OCI-LY7 (cell line): ENCODE measurements at regions not wholly inside any gene's neighbourhood (a gene's known extent, or its start where the extent isn't known, plus 50 kb on each side); places are given as distances from the start of the nearest gene placed in this dataset.

Experiments used
- BruUV-seq: library from RNA; stranded (reverse); fragments of 400-500 nt; replicated peaks from 2 replicates; lab custom pipeline; 2021; lab: Mats Ljungman, UMichigan
- CTCF ChIA-PET: fragments of 300-600 bp; sonication (Branson Sonifier 250); formaldehyde crosslinking; loops from one replicate; lab custom pipeline; 2022; ENCODE audit warnings: antibody characterized with exemption; ENCODE audit not compliant: unreplicated experiment; lab: Charles Lee
- POLR2A ChIA-PET: fragments of 300-600 bp; sonication (Branson Sonifier 250); formaldehyde crosslinking; loops from one replicate; lab custom pipeline; 2022; ENCODE audit warnings: antibody characterized with exemption; lab: Charles Lee
- DNase-seq: peaks from one replicate; pipeline ENCODE4 v3.0.0-alpha.2; 2015; ENCODE audit warnings: low spot score
- H2AFZ ChIP-seq: fragments of 200-600 bp; sonication (generic), shearing (Covaris generic); 2 replicates; pipeline ENCODE4 v1.6.1; 2014; ENCODE audit warnings: mild to moderate bottlenecking, antibody characterized with exemption, low read length, moderate library complexity
- H3K27ac ChIP-seq: fragments of 200-600 bp; sonication (generic); 2 replicates; pipeline ENCODE4 v1.5.1; 2014; ENCODE audit warnings: mixed run types, low read depth, mild to moderate bottlenecking, moderate library complexity, low read length, inconsistent platforms; ENCODE audit not compliant: poor library complexity, severe bottlenecking
- H3K36me3 ChIP-seq: fragments of 200-600 bp; sonication (generic); 2 replicates; pipeline ENCODE4 v1.6.1; 2014; ENCODE audit warnings: mild to moderate bottlenecking, antibody characterized with exemption, low read length, moderate library complexity, mixed read lengths; ENCODE audit not compliant: insufficient read depth
- H3K4me1 ChIP-seq: fragments of 200-600 bp; sonication (generic); 2 replicates; pipeline ENCODE4 v1.5.1; 2014; ENCODE audit warnings: mild to moderate bottlenecking, low read length; ENCODE audit not compliant: insufficient read depth, poor library complexity, severe bottlenecking
- H3K4me2 ChIP-seq: fragments of 200-600 bp; sonication (generic); 2 replicates; pipeline ENCODE4 v1.6.1; 2014; ENCODE audit warnings: mild to moderate bottlenecking, low read length
- H3K4me3 ChIP-seq: fragments of 200-600 bp; sonication (generic); 2 replicates; pipeline ENCODE4 v1.5.1; 2014; ENCODE audit warnings: mild to moderate bottlenecking, low read depth, low read length; ENCODE audit not compliant: poor library complexity, severe bottlenecking
- H3K79me2 ChIP-seq: fragments of 200-600 bp; sonication (generic); 2 replicates; pipeline ENCODE4 v1.6.1; 2016; ENCODE audit warnings: low read depth, mild to moderate bottlenecking, low read length, moderate library complexity, mixed read lengths; ENCODE audit not compliant: insufficient read depth
- H3K9me2 ChIP-seq: fragments of 200-600 bp; sonication (generic); 2 replicates; pipeline ENCODE4 v1.6.1; 2016; ENCODE audit warnings: mild to moderate bottlenecking, low read length, mixed read lengths; ENCODE audit not compliant: insufficient read depth
- H3K9me3 ChIP-seq: fragments of 200-600 bp; sonication (generic); 2 replicates; pipeline ENCODE4 v1.6.1; 2014; ENCODE audit warnings: mild to moderate bottlenecking, mixed run types, low read length, mixed read lengths
- H4K20me1 ChIP-seq: fragments of 200-600 bp; sonication (generic); 2 replicates; pipeline ENCODE4 v1.6.1; 2014; ENCODE audit warnings: mild to moderate bottlenecking, antibody characterized with exemption, low read length, moderate library complexity, mixed read lengths; ENCODE audit not compliant: insufficient read depth
- EZH2phosphoT487 ChIP-seq: fragments of 200-600 bp; sonication (generic); IDR thresholded peaks from 2 replicates; pipeline ENCODE4 v1.6.1; 2018; ENCODE audit warnings: low read depth, borderline replicate concordance, mild to moderate bottlenecking, mixed run types, antibody characterized with exemption, low read length, moderate library complexity, mixed read lengths
- intact Hi-C: fragments of 100-400 bp; cut with micrococcal nuclease; formaldehyde crosslinking; loops from one replicate; pipeline ENCODE4 v1.10.0; 2022; ENCODE audit not compliant: unreplicated experiment
- TF ChIP-seq, protein P1 (sequence below): fragments of 200-600 bp; sonication (generic); conservative IDR thresholded peaks from 2 replicates; pipeline ENCODE4 v1.5.1; 2014; ENCODE audit warnings: mild to moderate bottlenecking, antibody characterized with exemption, low read length, moderate library complexity, mixed read lengths

DNA sequence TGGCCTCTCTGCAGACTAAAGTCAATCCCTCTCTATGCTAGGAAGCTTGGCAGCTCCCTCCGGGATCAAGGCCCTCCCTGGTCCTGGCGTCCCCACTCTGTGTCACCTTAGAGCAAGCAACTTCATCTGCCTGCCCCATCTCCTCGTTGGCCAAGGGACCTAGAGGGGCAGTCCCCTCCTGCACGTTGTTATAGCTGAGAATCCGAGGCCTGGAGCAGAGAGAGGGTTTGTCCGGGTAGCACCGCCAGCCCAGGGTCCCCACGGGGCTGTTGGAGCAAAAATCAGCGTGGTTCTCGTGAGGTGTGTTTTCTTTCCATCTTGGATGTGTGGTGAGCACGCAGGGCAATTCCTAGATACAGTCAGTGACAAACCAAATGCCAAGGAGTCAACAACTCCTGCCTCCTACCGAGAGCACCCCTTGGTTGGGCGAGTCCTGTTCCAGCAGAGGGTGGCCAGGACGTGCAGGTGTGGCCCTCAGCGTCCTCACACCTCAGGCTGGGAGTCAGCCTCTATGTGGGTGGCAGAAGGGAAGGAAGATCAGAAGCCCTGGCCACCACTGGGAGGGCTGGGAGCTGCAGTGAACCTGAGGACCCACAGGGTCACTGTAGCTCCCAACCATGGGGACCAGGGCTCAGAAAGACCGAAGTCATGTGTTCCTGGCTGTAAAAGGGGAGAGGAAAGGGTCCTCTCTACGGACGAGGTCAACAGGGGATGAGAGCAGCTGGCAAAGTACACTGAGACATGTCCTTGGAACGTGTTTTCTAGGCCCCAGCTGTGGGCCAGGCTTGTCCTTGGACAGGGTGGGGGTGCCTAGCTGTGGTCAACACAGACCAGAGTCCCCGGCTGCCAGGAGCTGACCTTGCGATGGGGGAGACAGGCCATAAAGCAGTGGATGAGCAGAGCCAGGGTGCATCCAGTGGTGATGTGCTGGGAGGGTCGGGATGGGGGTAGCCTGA is 85.6 kb upstream of the CIBAR2 start:
- BruUV-seq, result no TSS peak
- H3K9me2 ChIP-seq, result no peaks in the 10 kb centered on the region
- no peak overlapping the region for H2AFZ ChIP-seq
- no peaks in the 10 kb centered on the region for H3K36me3 ChIP-seq
- no peak overlapping the region for H3K4me3 ChIP-seq
- intact Hi-C loops, result no loop called here
- ChIA-PET CTCF (no interaction called here), POLR2A (no interaction called here)
- no peaks in the 10 kb centered on the region for H3K79me2 ChIP-seq
- no peak for TF ChIP-seq EZH2phosphoT487
- H4K20me1 ChIP-seq, result no peaks in the 10 kb centered on the region
- H3K4me2 ChIP-seq, result no peak overlapping the region
- H3K9me3 ChIP-seq, result no peaks in the 10 kb centered on the region
- H3K27ac ChIP-seq, result no peak overlapping the region
- DNase-seq, result no peak
- peaks cover 4% of the 10 kb centered on the region for H3K4me1 ChIP-seq

DNA sequence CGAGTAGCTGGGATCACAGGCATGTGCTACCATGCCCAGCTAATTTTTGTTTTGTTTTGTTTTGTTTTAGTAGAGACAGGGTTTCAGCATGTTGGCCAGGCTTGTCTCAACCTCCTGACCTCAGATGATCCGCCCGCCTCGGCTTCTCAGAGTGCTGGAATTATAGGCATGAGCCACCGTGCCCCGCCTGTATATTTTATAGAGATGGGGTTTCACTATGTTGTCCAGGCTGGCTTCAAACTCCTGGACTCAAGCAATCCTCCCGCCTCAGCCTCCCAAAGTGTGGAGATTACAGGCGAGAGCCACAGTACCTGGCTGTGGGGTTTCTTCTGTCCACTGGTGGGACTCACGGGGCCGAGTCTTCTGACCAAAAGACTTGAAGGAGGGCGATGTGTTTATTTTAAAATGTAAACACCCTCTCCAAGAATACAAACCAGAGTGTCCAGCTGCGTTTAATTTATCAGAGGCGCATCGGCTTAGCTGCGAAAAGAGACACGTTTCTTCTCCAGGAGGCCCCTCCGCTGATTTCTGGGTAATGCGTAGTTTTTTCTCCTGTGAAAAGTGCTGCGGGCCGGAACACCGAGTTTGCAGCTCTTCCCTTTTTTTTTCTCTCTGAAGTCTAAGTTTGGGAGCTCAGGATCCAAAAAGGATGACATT is 86.9 kb upstream of the CIBAR2 start:
- intact Hi-C loops, result no loop called here
- Histone ChIP-seq H3K79me2 (no peaks in the 10 kb centered on the region), H3K9me2 (no peaks in the 10 kb centered on the region), H2AFZ (no peak overlapping the region), H3K4me3 (no peak overlapping the region), H3K4me1 (peaks cover 4% of the 10 kb centered on the region), H3K36me3 (no peaks in the 10 kb centered on the region), H3K27ac (no peak overlapping the region), H4K20me1 (no peaks in the 10 kb centered on the region), H3K9me3 (no peaks in the 10 kb centered on the region), H3K4me2 (no peak overlapping the region)
- BruUV-seq, result no TSS peak
- CTCF ChIA-PET, result interaction anchor here (0.6 kb wide), 1 partner anchor 215 kb away, joined by 3 read pairs; no protein-coding TSS in a partner anchor
- POLR2A ChIA-PET, result no interaction called here
- no peak for DNase-seq
- TF ChIP-seq, protein P1, sequence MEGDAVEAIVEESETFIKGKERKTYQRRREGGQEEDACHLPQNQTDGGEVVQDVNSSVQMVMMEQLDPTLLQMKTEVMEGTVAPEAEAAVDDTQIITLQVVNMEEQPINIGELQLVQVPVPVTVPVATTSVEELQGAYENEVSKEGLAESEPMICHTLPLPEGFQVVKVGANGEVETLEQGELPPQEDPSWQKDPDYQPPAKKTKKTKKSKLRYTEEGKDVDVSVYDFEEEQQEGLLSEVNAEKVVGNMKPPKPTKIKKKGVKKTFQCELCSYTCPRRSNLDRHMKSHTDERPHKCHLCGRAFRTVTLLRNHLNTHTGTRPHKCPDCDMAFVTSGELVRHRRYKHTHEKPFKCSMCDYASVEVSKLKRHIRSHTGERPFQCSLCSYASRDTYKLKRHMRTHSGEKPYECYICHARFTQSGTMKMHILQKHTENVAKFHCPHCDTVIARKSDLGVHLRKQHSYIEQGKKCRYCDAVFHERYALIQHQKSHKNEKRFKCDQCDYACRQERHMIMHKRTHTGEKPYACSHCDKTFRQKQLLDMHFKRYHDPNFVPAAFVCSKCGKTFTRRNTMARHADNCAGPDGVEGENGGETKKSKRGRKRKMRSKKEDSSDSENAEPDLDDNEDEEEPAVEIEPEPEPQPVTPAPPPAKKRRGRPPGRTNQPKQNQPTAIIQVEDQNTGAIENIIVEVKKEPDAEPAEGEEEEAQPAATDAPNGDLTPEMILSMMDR, result no peak
- TF ChIP-seq EZH2phosphoT487, result no peak

DNA sequence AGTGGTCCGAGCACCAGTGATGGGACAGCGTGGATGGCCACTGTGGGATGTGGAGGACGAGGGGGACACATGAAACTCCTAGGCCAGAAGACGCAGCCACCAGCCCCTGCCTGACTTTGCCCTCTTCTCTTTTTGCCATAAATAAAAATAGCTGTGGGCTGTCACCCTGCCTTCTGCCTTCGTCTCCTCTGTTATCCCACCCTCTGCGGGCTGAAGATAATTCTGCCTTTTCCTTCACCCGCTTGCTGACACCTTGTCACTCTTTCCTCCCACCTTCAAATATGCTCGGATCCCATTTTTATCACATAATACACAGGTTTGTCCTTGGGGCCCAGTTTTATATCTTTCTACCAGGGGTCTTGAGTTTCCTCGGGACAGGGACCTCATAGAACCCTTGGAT is 87.6 kb upstream of the CIBAR2 start:
- peaks cover 4% of the 10 kb centered on the region for H3K4me1 ChIP-seq
- no peaks in the 10 kb centered on the region for H3K79me2 ChIP-seq
- H3K9me3 ChIP-seq, result no peaks in the 10 kb centered on the region
- H4K20me1 ChIP-seq, result no peaks in the 10 kb centered on the region
- H3K27ac ChIP-seq, result no peak overlapping the region
- no peak for DNase-seq
- ChIA-PET POLR2A (interaction anchor here (0.8 kb wide), 1 partner anchor 16 kb away, joined by 3 read pairs; no protein-coding TSS in a partner anchor), CTCF (no interaction called here)
- no peak for TF ChIP-seq EZH2phosphoT487
- TF ChIP-seq, protein P1, result no peak
- intact Hi-C loops, result no loop called here
- H3K9me2 ChIP-seq, result no peaks in the 10 kb centered on the region
- no peak overlapping the region for H3K4me3 ChIP-seq
- BruUV-seq, result no TSS peak
- H3K36me3 ChIP-seq, result no peaks in the 10 kb centered on the region
- H3K4me2 ChIP-seq, result no peak overlapping the region
- no peak overlapping the region for H2AFZ ChIP-seq
